HEK293 (cell line): ENCODE measurements at regions not wholly inside any gene's neighbourhood (a gene's known extent, or its start where the extent isn't known, plus 50 kb on each side); places are given as distances from the start of the nearest gene placed in this dataset.

ENCODE experiments used
- CTCF ChIA-PET: fragments of 350-600 bp; formaldehyde crosslinking; extraction: SDS; loops from one replicate; lab custom pipeline; 2021; ENCODE audit warnings: antibody characterized with exemption; lab: Yijun Ruan, JAX
- POLR2A ChIA-PET: fragments of 300-600 bp; formaldehyde crosslinking; extraction: SDS; loops from one replicate; lab custom pipeline; 2020; ENCODE audit warnings: antibody characterized with exemption, inconsistent platforms; lab: Yijun Ruan, JAX
- H3K27ac ChIP-seq: fragments of 200-500 bp; sonication (Bioruptor generic); 2 replicates; pipeline ENCODE4 v1.5.1; 2014; ENCODE audit warnings: low read depth, low read length, control low read depth, inconsistent platforms; ENCODE audit errors: extremely low read depth
- H3K36me3 ChIP-seq, 2 experiments: fragments of 200-500 bp in 1 of 2; sonication (Bioruptor generic) in 1 of 2; 1 replicate in 1 of 2; 2 replicates in 1 of 2; pipeline ENCODE4 v1.5.1; 2014 to 2017; ENCODE audit warnings: inconsistent platforms in 2 of 2, low read length in 2 of 2; ENCODE audit not compliant: control insufficient read depth in 2 of 2, insufficient read depth in 1 of 2
- H3K4me1 ChIP-seq: fragments of 200-500 bp; sonication (Bioruptor generic); 2 replicates; pipeline ENCODE4 v1.5.1; 2014; ENCODE audit warnings: mild to moderate bottlenecking, low read length, inconsistent platforms; ENCODE audit not compliant: control insufficient read depth, insufficient read depth
- H3K4me3 ChIP-seq: 2 replicates; pipeline ENCODE4 v1.5.1; 2011; ENCODE audit warnings: low read depth, mild to moderate bottlenecking, control low read depth, low read length, moderate library complexity
- H3K9me3 ChIP-seq: fragments of 200-500 bp; sonication (Bioruptor generic); 2 replicates; pipeline ENCODE4 v1.5.1; 2014; ENCODE audit warnings: low read depth, low read length, inconsistent platforms; ENCODE audit not compliant: control insufficient read depth, insufficient read depth
- KLF16 ChIP-seq: fragments of 450-650 bp; formaldehyde crosslinking; IDR thresholded peaks from 2 replicates; pipeline ENCODE4 v1.5.1; 2017; ENCODE audit warnings: missing biosample characterization, missing genetic modification characterization
- KLF9 ChIP-seq: fragments of 450-650 bp; formaldehyde crosslinking; IDR thresholded peaks from 2 replicates; pipeline ENCODE4 v1.5.1; 2016; ENCODE audit warnings: missing biosample characterization, missing genetic modification characterization, low read depth
- PRDM4 ChIP-seq: fragments of 450-650 bp; formaldehyde crosslinking; IDR thresholded peaks from 2 replicates; pipeline ENCODE4 v1.5.1; 2017; ENCODE audit warnings: missing biosample characterization, missing genetic modification characterization
- SETDB1 ChIP-seq: IDR thresholded peaks from one replicate; pipeline ENCODE4 v1.6.1; 2017; ENCODE audit warnings: mild to moderate bottlenecking, low read length, moderate library complexity, mixed read lengths; ENCODE audit not compliant: insufficient read length
- SP3 ChIP-seq: fragments of 450-650 bp; formaldehyde crosslinking; IDR thresholded peaks from 2 replicates; pipeline ENCODE4 v1.5.1; 2016; ENCODE audit warnings: missing biosample characterization, missing genetic modification characterization
- YY1 ChIP-seq: fragments of 450-650 bp; formaldehyde crosslinking; IDR thresholded peaks from 2 replicates; pipeline ENCODE4 v1.5.1; 2018; ENCODE audit warnings: missing biosample characterization, missing genetic modification characterization
- ZFP3 ChIP-seq: fragments of 450-650 bp; formaldehyde crosslinking; IDR thresholded peaks from 2 replicates; pipeline ENCODE4 v1.5.1; 2016; ENCODE audit warnings: low read depth, missing biosample characterization, missing genetic modification characterization
- ZFP37 ChIP-seq: fragments of 450-650 bp; formaldehyde crosslinking; IDR thresholded peaks from 2 replicates; pipeline ENCODE4 v1.5.1; 2016; ENCODE audit warnings: missing biosample characterization, missing genetic modification characterization
- ZNF10 ChIP-seq: fragments of 450-650 bp; formaldehyde crosslinking; IDR thresholded peaks from 2 replicates; pipeline ENCODE4 v1.5.1; 2017; ENCODE audit warnings: missing biosample characterization, missing genetic modification characterization
- ZNF140 ChIP-seq: fragments of 450-650 bp; formaldehyde crosslinking; IDR thresholded peaks from 2 replicates; pipeline ENCODE4 v1.5.1; 2016; ENCODE audit warnings: missing biosample characterization, missing genetic modification characterization
- ZNF157 ChIP-seq: fragments of 450-650 bp; formaldehyde crosslinking; IDR thresholded peaks from 2 replicates; pipeline ENCODE4 v1.5.1; 2016; ENCODE audit warnings: missing biosample characterization, missing genetic modification characterization
- ZNF274 ChIP-seq, 2 experiments: fragments of 200-500 bp in 1 of 2; fragments of 450-650 bp in 1 of 2; sonication (Bioruptor generic) in 1 of 2; formaldehyde crosslinking in 1 of 2; IDR thresholded peaks; 2 replicates each; pipeline versions ENCODE4 v1.5.1 to v1.6.1; 2014 to 2016; ENCODE audit warnings: borderline replicate concordance in 1 of 2, inconsistent platforms in 1 of 2, low read length in 1 of 2, missing biosample characterization in 1 of 2, missing genetic modification characterization in 1 of 2
- ZNF335 ChIP-seq: fragments of 450-650 bp; formaldehyde crosslinking; conservative IDR thresholded peaks from 2 replicates; pipeline ENCODE4 v1.5.1; 2016; ENCODE audit warnings: missing biosample characterization, missing genetic modification characterization
- ZNF350 ChIP-seq: fragments of 450-650 bp; formaldehyde crosslinking; IDR thresholded peaks from 2 replicates; pipeline ENCODE4 v1.5.0; 2017; ENCODE audit warnings: missing biosample characterization, mild to moderate bottlenecking, missing genetic modification characterization
- ZNF423 ChIP-seq: fragments of 450-650 bp; formaldehyde crosslinking; IDR thresholded peaks from 2 replicates; pipeline ENCODE4 v1.5.1; 2016; ENCODE audit warnings: missing biosample characterization, missing genetic modification characterization
- ZNF433 ChIP-seq: fragments of 450-650 bp; formaldehyde crosslinking; IDR thresholded peaks from 2 replicates; pipeline ENCODE4 v1.5.1; 2016; ENCODE audit warnings: missing biosample characterization, missing genetic modification characterization, low read depth
- ZNF449 ChIP-seq: fragments of 450-650 bp; formaldehyde crosslinking; IDR thresholded peaks from 2 replicates; pipeline ENCODE4 v1.5.1; 2017; ENCODE audit warnings: missing biosample characterization, mild to moderate bottlenecking, missing genetic modification characterization, moderate library complexity
- ZNF473 ChIP-seq: fragments of 450-650 bp; formaldehyde crosslinking; IDR thresholded peaks from 2 replicates; pipeline ENCODE4 v1.5.1; 2017; ENCODE audit warnings: missing biosample characterization, missing genetic modification characterization
- ZNF555 ChIP-seq: fragments of 450-650 bp; formaldehyde crosslinking; conservative IDR thresholded peaks from 2 replicates; pipeline ENCODE4 v1.5.1; 2017; ENCODE audit warnings: missing biosample characterization, mild to moderate bottlenecking, missing genetic modification characterization, inconsistent platforms
- ZNF585B ChIP-seq: fragments of 450-650 bp; formaldehyde crosslinking; IDR thresholded peaks from 2 replicates; pipeline ENCODE4 v1.5.1; 2016; ENCODE audit warnings: missing biosample characterization, missing genetic modification characterization
- ZNF629 ChIP-seq: fragments of 450-650 bp; formaldehyde crosslinking; IDR thresholded peaks from 2 replicates; pipeline ENCODE4 v1.5.1; 2017; ENCODE audit warnings: missing biosample characterization, missing genetic modification characterization
- ZNF747 ChIP-seq: fragments of 450-650 bp; formaldehyde crosslinking; IDR thresholded peaks from 2 replicates; pipeline ENCODE4 v1.5.1; 2016; ENCODE audit warnings: missing biosample characterization, missing genetic modification characterization
- ZNF768 ChIP-seq: fragments of 450-650 bp; formaldehyde crosslinking; IDR thresholded peaks from 2 replicates; pipeline ENCODE4 v1.5.1; 2018; ENCODE audit warnings: missing biosample characterization, mild to moderate bottlenecking, missing genetic modification characterization
- ZSCAN23 ChIP-seq: fragments of 450-650 bp; formaldehyde crosslinking; IDR thresholded peaks from 2 replicates; pipeline ENCODE4 v1.5.1; 2016; ENCODE audit warnings: missing biosample characterization, missing genetic modification characterization

GRCh38 chr9:79357194-79357593 lies 214.6 kb upstream of the TLE4 start:
- H3K4me3 ChIP-seq, result no peak overlapping the region
- no peaks in the 10 kb centered on the region for H3K4me1 ChIP-seq
- TF ChIP-seq ZNF768 (tag by site-specific recombination), result no peak
- no peak for TF ChIP-seq ZNF335 (tag by site-specific recombination)
- no peak for TF ChIP-seq ZFP3 (tag by site-specific recombination)
- TF ChIP-seq YY1 (tag by site-specific recombination), result no peak
- no peak for TF ChIP-seq ZFP37 (tag by site-specific recombination)
- no peak for TF ChIP-seq ZNF140 (tag by site-specific recombination)
- no peak for TF ChIP-seq ZNF473 (tag by site-specific recombination)
- no peak for TF ChIP-seq ZNF10 (tag by site-specific recombination)
- TF ChIP-seq PRDM4 (tag by site-specific recombination), result no peak
- no peak for TF ChIP-seq ZNF274 (IDR thresholded peaks at IDR 0.05; ENCODE audit: low read length)
- no peak for TF ChIP-seq ZNF274 (tag by site-specific recombination; IDR thresholded peaks at IDR 0.05; ENCODE audit: borderline replicate concordance)
- no peak for TF ChIP-seq ZNF747 (tag by site-specific recombination)
- no peak for TF ChIP-seq KLF16 (tag by site-specific recombination)
- no peak for TF ChIP-seq ZNF423
- no peak for TF ChIP-seq ZNF157 (tag by site-specific recombination)
- ChIA-PET CTCF (interaction anchor here (0.7 to 1.4 kb wide), 2 partner anchors 10 to 23 kb away, joined by 3 to 4 read pairs; no protein-coding TSS in a partner anchor), POLR2A (no interaction called here)
- H3K27ac ChIP-seq, result no peak overlapping the region
- H3K36me3 ChIP-seq, result no peaks in the 10 kb centered on the region
- H3K9me3 ChIP-seq, result no peaks in the 10 kb centered on the region

- Histone ChIP-seq H3K4me3 (no peak overlapping the region), H3K36me3 (no peaks in the 10 kb centered on the region), H3K4me1 (no peaks in the 10 kb centered on the region), H3K27ac (no peak overlapping the region), H3K9me3 (no peaks in the 10 kb centered on the region)
- TF ChIP-seq ZNF585B, result no peak
- TF ChIP-seq SETDB1, result peak; percentile 36
- POLR2A ChIA-PET, result no interaction called here
- CTCF ChIA-PET, result interaction anchor here (1.4 kb wide), 1 partner anchor 11 kb away, joined by 3 read pairs; no protein-coding TSS in a partner anchor
These were observed 214.1 kb upstream of the TLE4 start for GRCh38 chr9:79357616-79358015.

- H3K27ac ChIP-seq, result no peak overlapping the region
- CTCF ChIA-PET, result interaction anchor here (0.6 to 1.2 kb wide), 6 partner anchors 20 to 1875 kb away, joined by 3 to 6 read pairs (median 4); no protein-coding TSS in a partner anchor
These were observed 211.1 kb upstream of the TLE4 start for GRCh38 chr9:79360387-79361347.

More at GRCh38 chr9:79360387-79361347, 211.1 kb upstream of the TLE4 start:
- no peak for TF ChIP-seq ZSCAN23
- no peak for TF ChIP-seq KLF9 (tag by site-specific recombination)
- no peak for TF ChIP-seq ZNF350 (tag by site-specific recombination)
- TF ChIP-seq ZNF433, result no peak
- no peak for TF ChIP-seq ZFP37 (tag by site-specific recombination)
- TF ChIP-seq ZNF555 (tag by site-specific recombination), result no peak
- TF ChIP-seq ZNF629, result no peak
- TF ChIP-seq SP3, result no peak
- no peak for TF ChIP-seq ZNF449 (tag by site-specific recombination)
- Histone ChIP-seq H3K4me3 (no peak overlapping the region), H3K36me3 (no peaks in the 10 kb centered on the region), H3K9me3 (no peaks in the 10 kb centered on the region), H3K4me1 (no peaks in the 10 kb centered on the region)
- POLR2A ChIA-PET, result interaction anchor here (1.7 kb wide), 1 partner anchor 211 kb away, joined by 4 read pairs; the partner anchor contains the start of gene TLE4
